AG09309 (cell line): ENCODE measurements at regions not wholly inside any gene's neighbourhood (a gene's known extent, or its start where the extent isn't known, plus 50 kb on each side); places are given as distances from the start of the nearest gene placed in this dataset.

Experiments
- DNase-seq: peaks from one replicate; pipeline ENCODE4 v3.0.0-alpha.2; 2010; ENCODE audit warnings: low read depth
- H3K4me3 ChIP-seq: 2 replicates; pipeline ENCODE4 v1.5.1; 2011; ENCODE audit warnings: mild to moderate bottlenecking, low read depth, low read length, moderate library complexity; ENCODE audit not compliant: control insufficient read depth
- CTCF ChIP-seq: IDR thresholded peaks from 2 replicates; pipeline ENCODE4 v1.5.1; 2011; ENCODE audit warnings: mild to moderate bottlenecking, low read depth, low read length, inconsistent platforms; ENCODE audit not compliant: insufficient read depth, control insufficient read depth; ENCODE audit errors: missing control alignments

DNA sequence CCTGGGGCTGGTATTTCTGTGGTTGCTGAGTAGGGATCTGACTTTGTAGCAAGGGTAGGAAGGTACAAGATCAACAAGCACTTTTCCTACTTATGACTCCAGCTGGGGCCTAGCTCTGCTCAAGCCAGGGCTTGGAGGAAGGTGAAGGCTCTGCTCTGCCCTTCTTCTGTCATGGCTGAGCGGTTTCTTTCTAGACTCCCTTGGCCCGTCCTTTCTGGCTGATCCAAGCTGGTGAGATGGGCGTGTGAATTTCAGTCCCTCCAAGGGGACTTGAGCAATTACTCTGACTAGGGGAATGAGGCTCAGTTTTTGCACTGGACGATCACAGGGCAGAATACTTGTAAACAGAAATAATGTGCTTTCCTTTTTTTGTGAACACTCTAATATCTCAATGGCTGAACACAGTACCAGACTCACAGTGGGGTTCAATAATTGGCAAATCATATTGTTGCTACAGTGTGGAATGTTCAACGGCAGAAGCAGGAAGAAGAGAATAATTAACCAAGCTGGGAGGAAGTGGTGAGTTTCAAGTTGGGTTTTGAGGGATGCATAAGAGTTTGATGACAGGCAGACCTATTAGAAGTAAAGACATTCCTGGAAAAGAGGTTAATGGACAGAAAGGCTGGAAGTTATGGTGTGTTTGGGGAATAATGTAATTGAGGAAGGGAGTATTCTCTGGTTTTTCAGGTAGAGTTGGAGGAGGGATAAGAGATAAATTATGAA, 507.6 kb downstream of the MIAT start:
- TF ChIP-seq CTCF = no peak
- H3K4me3 ChIP-seq = no peak overlapping the region
- DNase-seq = no peak

DNA sequence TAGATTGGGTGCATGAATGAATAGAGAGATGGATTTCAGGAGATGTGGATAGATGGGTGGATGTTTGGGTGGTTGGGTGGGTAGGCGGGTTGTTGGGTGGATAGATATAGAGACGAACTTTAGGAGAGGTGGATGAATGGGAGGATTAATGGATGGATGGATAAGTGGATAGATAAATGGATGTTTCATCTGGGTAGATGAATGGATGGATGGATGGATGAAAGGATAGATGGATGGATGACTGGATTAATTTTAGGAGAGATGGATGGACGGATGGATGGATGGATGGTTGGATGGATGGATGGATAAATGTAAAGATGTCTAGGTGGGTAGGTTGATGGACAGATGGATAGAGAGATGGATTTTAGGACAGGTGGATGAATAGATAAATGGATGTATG, 511.3 kb downstream of the MIAT start:
- DNase-seq = no peak
- no peak for TF ChIP-seq CTCF
- H3K4me3 ChIP-seq = no peak overlapping the region

GRCh38 chr22:27170491-27170890, 513.1 kb downstream of the MIAT start:
- no peak overlapping the region for H3K4me3 ChIP-seq
- no peak for TF ChIP-seq CTCF
- DNase-seq = peak; percentile 91

- TF ChIP-seq CTCF = no peak
- no peak overlapping the region for H3K4me3 ChIP-seq
- DNase-seq = no peak
Observed at GRCh38 chr22:27171212-27171611, 513.8 kb downstream of the MIAT start.

- H3K4me3 ChIP-seq = no peak overlapping the region
- no peak for DNase-seq
- TF ChIP-seq CTCF = no peak
Observed at GRCh38 chr22:27173530-27173929, 516.1 kb downstream of the MIAT start.

GRCh38 chr22:27175021-27175838, 517.8 kb downstream of the MIAT start:
- no peak for TF ChIP-seq CTCF
- DNase-seq = no peak
- no peak overlapping the region for H3K4me3 ChIP-seq

GRCh38 chr22:27175974-27176373, 518.6 kb downstream of the MIAT start:
- no peak for TF ChIP-seq CTCF
- H3K4me3 ChIP-seq = no peak overlapping the region

More at GRCh38 chr22:27175974-27176373, 518.6 kb downstream of the MIAT start:
- no peak for DNase-seq
